H1 (cell line): ENCODE measurements at regions not wholly inside any gene's neighbourhood (a gene's known extent, or its start where the extent isn't known, plus 50 kb on each side); places are given as distances from the start of the nearest gene placed in this dataset.

ENCODE experiments used
- CTCF ChIA-PET: fragments of 300-600 bp; sonication (Branson Sonifier 250); formaldehyde crosslinking; loops from one replicate; lab custom pipeline; 2021; ENCODE audit not compliant: partially characterized antibody; lab: Charles Lee
- POLR2A ChIA-PET: fragments of 300-600 bp; sonication (Branson Sonifier 250); formaldehyde crosslinking; loops from one replicate; lab custom pipeline; 2021; ENCODE audit warnings: inconsistent platforms; ENCODE audit not compliant: partially characterized antibody; lab: Charles Lee
- DNase-seq, 2 experiments: peaks; one replicate each; pipeline versions ENCODE4 v3.0.0 to v3.0.0-alpha.2; 2010 to 2022; ENCODE audit warnings: low spot score in 2 of 2, low read depth in 1 of 2, mixed read lengths in 1 of 2
- FAIRE-seq: peaks from 2 replicates; lab custom pipeline; 2011; peaks lifted over from hg19 to GRCh38; lab: Jason Lieb, UNC
- H2AFZ ChIP-seq: 2 replicates; pipeline ENCODE4 v1.8.1; 2012; ENCODE audit warnings: low read length, inconsistent platforms
- H2AK5ac ChIP-seq: 2 replicates; pipeline ENCODE4 v1.6.1; 2013; ENCODE audit warnings: low read depth, low read length
- H2BK120ac ChIP-seq: replicated peaks from 2 replicates; pipeline ENCODE3; 2013; ENCODE audit warnings: low read depth, low read length, inconsistent platforms
- H2BK12ac ChIP-seq: 2 replicates; pipeline ENCODE4 v1.6.1; 2013; ENCODE audit warnings: low read depth, low read length
- H2BK15ac ChIP-seq: 2 replicates; pipeline ENCODE4 v1.6.1; 2013; ENCODE audit warnings: low read length
- H2BK20ac ChIP-seq: 2 replicates; pipeline ENCODE4 v1.6.1; 2013; ENCODE audit warnings: low read length
- H2BK5ac ChIP-seq: 2 replicates; pipeline ENCODE4 v1.6.1; 2013; ENCODE audit warnings: low read depth, low read length
- H3K14ac ChIP-seq: 2 replicates; pipeline ENCODE4 v1.6.1; 2013; ENCODE audit warnings: inconsistent platforms; ENCODE audit not compliant: insufficient read length
- H3K18ac ChIP-seq: 2 replicates; pipeline ENCODE4 v1.6.1; 2013; ENCODE audit warnings: low read length; ENCODE audit errors: extremely low read depth
- H3K23ac ChIP-seq: 2 replicates; pipeline ENCODE4 v1.6.1; 2013; ENCODE audit warnings: inconsistent platforms; ENCODE audit not compliant: insufficient read length
- H3K23me2 ChIP-seq: 2 replicates; pipeline ENCODE4 v1.6.1; 2013; ENCODE audit warnings: low read depth, low read length
- H3K27ac ChIP-seq: 2 replicates; pipeline ENCODE4 v1.6.1; 2011; ENCODE audit warnings: low read depth, low read length, inconsistent platforms
- H3K27me3 ChIP-seq, 4 experiments: replicated peaks in 1 of 4; 1 replicate in 1 of 4; 2 replicates in 3 of 4; pipeline versions ENCODE4 v1.6.1 to v1.8.1; 2011 to 2013; ENCODE audit warnings: low read length in 3 of 4, mild to moderate bottlenecking in 3 of 4, inconsistent platforms in 2 of 4, mixed read lengths in 2 of 4, moderate library complexity in 1 of 4; ENCODE audit not compliant: control insufficient read depth in 3 of 4, insufficient read depth in 3 of 4; ENCODE audit errors: extremely low read depth in 1 of 4
- H3K36me3 ChIP-seq, 4 experiments: 2 replicates each; pipeline versions ENCODE4 v1.6.1 to v1.8.1; 2011 to 2013; ENCODE audit warnings: mild to moderate bottlenecking in 4 of 4, low read length in 3 of 4, moderate library complexity in 2 of 4, control low read depth in 1 of 4, inconsistent platforms in 1 of 4; ENCODE audit not compliant: insufficient read depth in 4 of 4, control insufficient read depth in 2 of 4
- H3K4ac ChIP-seq: replicated peaks from 2 replicates; pipeline ENCODE3; 2013; ENCODE audit warnings: low read length, low read depth, mixed read lengths, inconsistent platforms; ENCODE audit not compliant: insufficient read length
- H3K4me1 ChIP-seq, 4 experiments: replicated peaks in 1 of 4; 1 replicate in 1 of 4; 2 replicates in 3 of 4; pipeline versions ENCODE4 v1.6.1 to v1.8.1; 2011 to 2013; ENCODE audit warnings: low read length in 3 of 4, inconsistent platforms in 2 of 4, mixed read lengths in 1 of 4; ENCODE audit not compliant: insufficient read depth in 4 of 4, control insufficient read depth in 3 of 4
- H3K4me2 ChIP-seq, 2 experiments: 2 replicates each; pipeline versions ENCODE4 v1.6.1 to v1.8.1; 2011 to 2013; ENCODE audit warnings: low read depth in 2 of 2, low read length in 2 of 2, control low read depth in 1 of 2, inconsistent platforms in 1 of 2, mild to moderate bottlenecking in 1 of 2; ENCODE audit not compliant: insufficient read depth in 1 of 2
- H3K4me3 ChIP-seq, 4 experiments: fragments of 200-600, 300-600 bp in 1 of 4; sonication (generic), shearing (Covaris generic), sonication (Bioruptor Twin) in 1 of 4; 2 replicates each; pipeline versions ENCODE4 v1.5.1 to v1.8.1; 2011 to 2016; ENCODE audit warnings: low read length in 4 of 4, low read depth in 3 of 4, control low read depth in 2 of 4, inconsistent platforms in 2 of 4, mild to moderate bottlenecking in 2 of 4, mixed read lengths in 1 of 4, moderate library complexity in 1 of 4; ENCODE audit not compliant: insufficient read depth in 2 of 4; ENCODE audit errors: extremely low read depth in 1 of 4
- H3K56ac ChIP-seq: replicated peaks from 2 replicates; pipeline ENCODE3; 2013; ENCODE audit warnings: low read depth, mild to moderate bottlenecking, mixed read lengths, low read length, inconsistent platforms; ENCODE audit not compliant: insufficient read length
- H3K79me1 ChIP-seq: 2 replicates; pipeline ENCODE4 v1.6.1; 2013; ENCODE audit warnings: low read depth, low read length, control low read depth
- H3K79me2 ChIP-seq, 2 experiments: 2 replicates each; pipeline versions ENCODE4 v1.6.1 to v1.8.1; 2012 to 2013; ENCODE audit warnings: low read length in 2 of 2, mild to moderate bottlenecking in 2 of 2, inconsistent platforms in 1 of 2; ENCODE audit not compliant: insufficient read depth in 2 of 2, control insufficient read depth in 1 of 2
- H3K9ac ChIP-seq, 4 experiments: replicated peaks in 1 of 4; 1 replicate in 1 of 4; 2 replicates in 3 of 4; pipeline versions ENCODE4 v1.6.1 to v1.8.1; 2011 to 2013; ENCODE audit warnings: low read depth in 3 of 4, low read length in 3 of 4, control low read depth in 2 of 4, mild to moderate bottlenecking in 2 of 4, moderate library complexity in 2 of 4, inconsistent platforms in 1 of 4; ENCODE audit errors: extremely low read depth in 1 of 4
- H3K9me3 ChIP-seq, 2 experiments: 2 replicates each; pipeline versions ENCODE4 v1.6.1 to v1.8.1; 2012 to 2013; ENCODE audit warnings: mild to moderate bottlenecking in 2 of 2, moderate library complexity in 2 of 2, control low read depth in 1 of 2, inconsistent platforms in 1 of 2, low read depth in 1 of 2, low read length in 1 of 2, mixed read lengths in 1 of 2; ENCODE audit not compliant: insufficient read depth in 2 of 2
- H4K20me1 ChIP-seq, 2 experiments: replicated peaks in 1 of 2; 2 replicates each; pipeline versions ENCODE3 to v1.8.1; 2011 to 2013; ENCODE audit warnings: inconsistent platforms in 2 of 2, low read length in 2 of 2, mild to moderate bottlenecking in 1 of 2; ENCODE audit not compliant: insufficient read depth in 2 of 2, control insufficient read depth in 1 of 2
- H4K5ac ChIP-seq: 2 replicates; pipeline ENCODE4 v1.6.1; 2013; ENCODE audit warnings: low read length, low read depth, mixed read lengths, inconsistent platforms; ENCODE audit not compliant: insufficient read length
- H4K8ac ChIP-seq: 2 replicates; pipeline ENCODE4 v1.8.0; 2013; ENCODE audit warnings: mild to moderate bottlenecking, moderate library complexity, low read length, inconsistent platforms; ENCODE audit not compliant: insufficient read depth; ENCODE audit errors: extremely low read depth
- H4K91ac ChIP-seq: replicated peaks from 2 replicates; pipeline ENCODE3; 2013; ENCODE audit warnings: low read length, mixed read lengths, inconsistent platforms; ENCODE audit not compliant: insufficient read length
- BACH1 ChIP-seq: IDR thresholded peaks from 2 replicates; pipeline ENCODE4 v1.6.1; 2012; ENCODE audit warnings: low read length, improper control_type of control experiment
- CBX5 ChIP-seq: fragments of 300-800, 300-1000 bp; sonication (generic); IDR thresholded peaks from 2 replicates; pipeline ENCODE4 v1.7.1; 2016; ENCODE audit warnings: antibody characterized with exemption, low read length, low read depth
- CHD1 ChIP-seq: IDR thresholded peaks from 2 replicates; pipeline ENCODE4 v1.6.1; 2012; ENCODE audit warnings: low read depth, low read length, improper control_type of control experiment
- CTBP2 ChIP-seq: IDR thresholded peaks from 2 replicates; pipeline ENCODE4 v1.7.0; 2011; ENCODE audit warnings: borderline replicate concordance, mild to moderate bottlenecking, moderate library complexity, mixed read lengths, low read length; ENCODE audit not compliant: insufficient read depth, insufficient read length
- GABPA ChIP-seq: IDR thresholded peaks from 2 replicates; pipeline ENCODE4 v1.6.1; 2011; ENCODE audit warnings: mild to moderate bottlenecking, low read length, moderate library complexity, borderline replicate concordance; ENCODE audit not compliant: insufficient read depth
- KDM5A ChIP-seq: fragments of 200-600 bp; IDR thresholded peaks from 2 replicates; pipeline ENCODE4 v1.7.1; 2012; ENCODE audit warnings: mild to moderate bottlenecking, low read length, inconsistent platforms, mixed read lengths
- RAD21 ChIP-seq, 2 experiments: IDR thresholded peaks in 1 of 2; conservative IDR thresholded peaks in 1 of 2; 2 replicates each; pipeline ENCODE4 v1.6.1; 2011; ENCODE audit warnings: low read depth in 2 of 2, low read length in 2 of 2, improper control_type of control experiment in 1 of 2, inconsistent platforms in 1 of 2, mild to moderate bottlenecking in 1 of 2, moderate library complexity in 1 of 2
- SIRT6 ChIP-seq: IDR thresholded peaks from one replicate; pipeline ENCODE4 v1.7.1; 2012; ENCODE audit warnings: low read length, inconsistent platforms
- TBP ChIP-seq: IDR thresholded peaks from 2 replicates; pipeline ENCODE4 v1.6.1; 2011; ENCODE audit warnings: low read depth, low read length, improper control_type of control experiment
- WGBS, 2 experiments: shearing (Covaris generic) in 1 of 2; methylation state at CpG; one replicate each; pipeline versions ENCODE4 v1.1.6 to v1.1.7; 2013 to 2015; ENCODE audit warnings: low lambda C conversion rate in 2 of 2, mixed read lengths in 2 of 2, inconsistent platforms in 1 of 2, low coverage in 1 of 2, missing lambda C conversion rate in 1 of 2; ENCODE audit not compliant: insufficient replicate concordance in 2 of 2, insufficient coverage in 1 of 2, insufficient read length in 1 of 2; ENCODE audit errors: extremely low coverage in 1 of 2, missing lambda C conversion rate in 1 of 2; 5-methylcytosine and 5-hydroxymethylcytosine counted together
- TF ChIP-seq, protein P1 (sequence below): IDR thresholded peaks from 2 replicates; pipeline ENCODE4 v1.6.1; 2012; ENCODE audit warnings: inconsistent platforms
- TF ChIP-seq, protein P2 (sequence below), 3 experiments: IDR thresholded peaks; 1 replicate in 2 of 3; 2 replicates in 1 of 3; pipeline versions ENCODE4 v1.5.1 to v1.6.1; 2011; ENCODE audit warnings: low read length in 3 of 3, mild to moderate bottlenecking in 3 of 3, inconsistent platforms in 2 of 3, low read depth in 1 of 3, moderate library complexity in 1 of 3; ENCODE audit not compliant: insufficient read depth in 1 of 3; ENCODE audit errors: control extremely low read depth in 1 of 3

DNA sequence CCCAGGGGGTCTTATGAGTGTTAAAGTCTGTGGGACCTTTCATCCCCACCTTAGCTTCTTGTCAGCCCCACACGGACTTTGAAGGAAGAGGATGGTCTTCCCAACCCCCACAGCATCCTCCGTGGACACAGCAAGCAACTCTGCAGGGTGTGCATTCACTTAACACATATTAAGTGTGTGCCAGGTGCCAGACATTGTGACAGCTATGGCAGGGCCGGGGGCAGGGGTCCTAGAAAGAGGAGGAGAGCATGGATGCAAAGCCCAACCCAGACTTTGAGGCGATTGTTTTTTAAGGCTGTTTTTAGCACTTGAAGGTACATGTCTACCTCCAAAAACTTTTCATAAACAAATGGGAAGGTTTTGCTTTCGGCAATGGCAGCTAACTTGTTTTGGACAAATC is 121.6 kb upstream of the KCNG1 start:
- Histone ChIP-seq H3K79me2 (no peaks in the 10 kb centered on the region), H3K36me3 (no peaks in the 10 kb centered on the region), H3K9ac (no peak overlapping the region), H4K91ac (no peak overlapping the region), H4K5ac (no peak overlapping the region), H3K27me3 (no peaks in the 10 kb centered on the region; a peak in 1 of 7 replicates), H3K23ac (no peak overlapping the region), H3K27ac (no peak overlapping the region), H4K20me1 (no peaks in the 10 kb centered on the region), H2BK15ac (no peak overlapping the region), H2BK120ac (no peak overlapping the region), H3K4me2 (no peak overlapping the region), H3K4me1 (no peaks in the 10 kb centered on the region), H2BK12ac (no peak overlapping the region), H2AK5ac (no peak overlapping the region), H2AFZ (no peak overlapping the region), H3K4ac (no peak overlapping the region), H2BK20ac (no peak overlapping the region), H3K23me2 (no peaks in the 10 kb centered on the region), H3K56ac (no peak overlapping the region), H2BK5ac (no peak overlapping the region), H3K14ac (no peak overlapping the region), H3K79me1 (no peaks in the 10 kb centered on the region), H3K4me3 (no peak overlapping the region), H4K8ac (no peak overlapping the region), H3K9me3 (no peaks in the 10 kb centered on the region; a peak in 1 of 4 replicates), H3K18ac (no peak overlapping the region)
- WGBS, 2 experiments: 75% methylated on average over 5 of the region's 5 CpGs; no CpG with 5 or more reads in 1 of the 2 experiments
- POLR2A ChIA-PET: no interaction called here
- CTCF ChIA-PET: interaction anchor here (0.9 to 1.6 kb wide), 5 partner anchors 12 to 157 kb away, joined by 3 to 5 read pairs (median 3); no protein-coding TSS in a partner anchor
- FAIRE-seq (no peak), DNase-seq (no peak)
- TF ChIP-seq, protein P1, sequence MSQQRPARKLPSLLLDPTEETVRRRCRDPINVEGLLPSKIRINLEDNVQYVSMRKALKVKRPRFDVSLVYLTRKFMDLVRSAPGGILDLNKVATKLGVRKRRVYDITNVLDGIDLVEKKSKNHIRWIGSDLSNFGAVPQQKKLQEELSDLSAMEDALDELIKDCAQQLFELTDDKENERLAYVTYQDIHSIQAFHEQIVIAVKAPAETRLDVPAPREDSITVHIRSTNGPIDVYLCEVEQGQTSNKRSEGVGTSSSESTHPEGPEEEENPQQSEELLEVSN: no peak
- TF ChIP-seq RAD21 (IDR thresholded peaks at IDR 0.05 in 1 of 2, conservative IDR thresholded peaks at IDR 0.05 in 1 of 2; ENCODE audit: low read depth in 2 of 2, low read length in 2 of 2) (no peak), GABPA (no peak), SIRT6 (no peak), CHD1 (no peak), CBX5 (no peak), TBP (no peak), CTBP2 (no peak), KDM5A (no peak), BACH1 (no peak)
- TF ChIP-seq, protein P2, sequence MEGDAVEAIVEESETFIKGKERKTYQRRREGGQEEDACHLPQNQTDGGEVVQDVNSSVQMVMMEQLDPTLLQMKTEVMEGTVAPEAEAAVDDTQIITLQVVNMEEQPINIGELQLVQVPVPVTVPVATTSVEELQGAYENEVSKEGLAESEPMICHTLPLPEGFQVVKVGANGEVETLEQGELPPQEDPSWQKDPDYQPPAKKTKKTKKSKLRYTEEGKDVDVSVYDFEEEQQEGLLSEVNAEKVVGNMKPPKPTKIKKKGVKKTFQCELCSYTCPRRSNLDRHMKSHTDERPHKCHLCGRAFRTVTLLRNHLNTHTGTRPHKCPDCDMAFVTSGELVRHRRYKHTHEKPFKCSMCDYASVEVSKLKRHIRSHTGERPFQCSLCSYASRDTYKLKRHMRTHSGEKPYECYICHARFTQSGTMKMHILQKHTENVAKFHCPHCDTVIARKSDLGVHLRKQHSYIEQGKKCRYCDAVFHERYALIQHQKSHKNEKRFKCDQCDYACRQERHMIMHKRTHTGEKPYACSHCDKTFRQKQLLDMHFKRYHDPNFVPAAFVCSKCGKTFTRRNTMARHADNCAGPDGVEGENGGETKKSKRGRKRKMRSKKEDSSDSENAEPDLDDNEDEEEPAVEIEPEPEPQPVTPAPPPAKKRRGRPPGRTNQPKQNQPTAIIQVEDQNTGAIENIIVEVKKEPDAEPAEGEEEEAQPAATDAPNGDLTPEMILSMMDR (IDR thresholded peaks at IDR 0.05; ENCODE audit: control extremely low read depth in 1 of 3, insufficient read depth in 1 of 3, low read depth in 1 of 3, low read length in 3 of 3): no peak
